ENCODE measurements at regions not wholly inside any gene's neighbourhood (a gene's known extent, or its start where the extent isn't known, plus 50 kb on each side); places are given as distances from the start of the nearest gene placed in this dataset.
"Not testable (repeated sequence)": the region's sequence is repeated elsewhere in the genome, so short reads cannot be mapped to it uniquely, and the experiment has no call there.

- no peak for DNase-seq (ENCODE audit: low read depth in 2 of 2)
Measured at GRCh38 chr15:58295637-58296215, 136.1 kb upstream of the LIPC start.

- DNase-seq (ENCODE audit: low read depth in 2 of 2): no peak
Measured at GRCh38 chr15:58296276-58296675, 135.5 kb upstream of the LIPC start.

GRCh38 chr15:58297639-58298038 lies 134.2 kb upstream of the LIPC start:
- no peak for DNase-seq (ENCODE audit: low read depth in 2 of 2)

- no peak for DNase-seq (ENCODE audit: low read depth in 2 of 2)
Measured at GRCh38 chr15:58298879-58299850, 132.6 kb upstream of the LIPC start.

- DNase-seq (ENCODE audit: low read depth in 2 of 2): no peak
Measured at GRCh38 chr15:58302832-58303231, 129.0 kb upstream of the LIPC start.

GRCh38 chr15:58303236-58303635 lies 128.6 kb upstream of the LIPC start:
- DNase-seq (ENCODE audit: low read depth in 2 of 2): no peak

- DNase-seq (ENCODE audit: low read depth in 2 of 2): no peak
Measured at GRCh38 chr15:58306591-58307312, 125.0 kb upstream of the LIPC start.

GRCh38 chr15:58307313-58307961 lies 124.4 kb upstream of the LIPC start:
- no peak for DNase-seq (ENCODE audit: low read depth in 2 of 2)

- DNase-seq (ENCODE audit: low read depth in 2 of 2): no peak
Measured at GRCh38 chr15:58308742-58309355, 122.9 kb upstream of the LIPC start.

- no peak for DNase-seq (ENCODE audit: low read depth in 2 of 2)
Measured at GRCh38 chr15:58309963-58310928, 121.5 kb upstream of the LIPC start.

GRCh38 chr15:58311556-58311955 lies 120.2 kb upstream of the LIPC start:
- DNase-seq (ENCODE audit: low read depth in 2 of 2): no peak

- DNase-seq (ENCODE audit: low read depth in 2 of 2): no peak
Measured at GRCh38 chr15:58312031-58312430, 119.8 kb upstream of the LIPC start.

- DNase-seq (ENCODE audit: low read depth in 2 of 2): no peak
Measured at GRCh38 chr15:58313304-58313703, 118.5 kb upstream of the LIPC start.

GRCh38 chr15:58313810-58314592 lies 117.8 kb upstream of the LIPC start:
- no peak for DNase-seq (ENCODE audit: low read depth in 2 of 2)

GRCh38 chr15:58314593-58315216 lies 117.1 kb upstream of the LIPC start:
- DNase-seq (ENCODE audit: low read depth in 2 of 2): no peak

- no peak for DNase-seq (ENCODE audit: low read depth in 2 of 2)
Measured at GRCh38 chr15:58318517-58318916, 113.3 kb upstream of the LIPC start.

GRCh38 chr15:58321034-58321433 lies 110.8 kb upstream of the LIPC start:
- no peak for DNase-seq (ENCODE audit: low read depth in 2 of 2)

GRCh38 chr15:58322253-58322652 lies 109.5 kb upstream of the LIPC start:
- no peak for DNase-seq (ENCODE audit: low read depth in 2 of 2)

GRCh38 chr15:58323321-58323720 lies 108.5 kb upstream of the LIPC start:
- DNase-seq (ENCODE audit: low read depth in 2 of 2): not testable (repeated sequence)
